ENCODE measurements at regions not wholly inside any gene's neighbourhood (a gene's known extent, or its start where the extent isn't known, plus 50 kb on each side); places are given as distances from the start of the nearest gene placed in this dataset.

GRCh38 chr1:185608177-185608576, 126.0 kb upstream of the HMCN1 start:
- H3K27ac ChIP-seq: no peak overlapping the region
- H3K27me3 ChIP-seq: no peaks in the 10 kb centered on the region
- no peak overlapping the region for H3K4me3 ChIP-seq
- TF ChIP-seq CTCF (IDR thresholded peaks at IDR 0.05): no peak
- no peak for TF ChIP-seq POLR2A (IDR thresholded peaks at IDR 0.05)
- TF ChIP-seq EP300 (IDR thresholded peaks at IDR 0.05): no peak
- no peaks in the 10 kb centered on the region for H3K9me3 ChIP-seq
- intact Hi-C loops (cut with DNase I): no loop called here
- no peaks in the 10 kb centered on the region for H3K4me1 ChIP-seq (ENCODE audit: insufficient read depth)
- WGBS, 3 donors: 86 to 90% (median 89%) methylated on average over 5 of the region's 5 CpGs
- DNase-seq: no peak
- H3K36me3 ChIP-seq: no peaks in the 10 kb centered on the region

- Histone ChIP-seq H3K27ac (no peak overlapping the region), H3K9me3 (no peaks in the 10 kb centered on the region), H3K4me1 (ENCODE audit: insufficient read depth) (no peaks in the 10 kb centered on the region), H3K4me3 (no peak overlapping the region), H3K36me3 (no peaks in the 10 kb centered on the region), H3K27me3 (no peaks in the 10 kb centered on the region)
- no peak for TF ChIP-seq POLR2A (IDR thresholded peaks at IDR 0.05)
- TF ChIP-seq CTCF (IDR thresholded peaks at IDR 0.05): no peak
- no peak for TF ChIP-seq EP300 (IDR thresholded peaks at IDR 0.05)
- intact Hi-C loops (cut with DNase I): no loop called here
- DNase-seq: no peak
- WGBS, 3 donors: 96 to 99% (median 96%) methylated on average over 4 of the region's 4 CpGs
These were observed 131.0 kb upstream of the HMCN1 start for GRCh38 chr1:185603158-185603557.

GRCh38 chr1:185601189-185601588, 133.0 kb upstream of the HMCN1 start:
- no peaks in the 10 kb centered on the region for H3K4me1 ChIP-seq (ENCODE audit: insufficient read depth)
- no peak overlapping the region for H3K27ac ChIP-seq
- no peak overlapping the region for H3K4me3 ChIP-seq
- WGBS, 3 donors: 100% methylated on average over 1 of the region's 1 CpG
- intact Hi-C loops (cut with DNase I): no loop called here
- DNase-seq: no peak
- no peak for TF ChIP-seq POLR2A (IDR thresholded peaks at IDR 0.05)
- TF ChIP-seq CTCF (IDR thresholded peaks at IDR 0.05): no peak
- no peak for TF ChIP-seq EP300 (IDR thresholded peaks at IDR 0.05)
- H3K27me3 ChIP-seq: no peaks in the 10 kb centered on the region
- H3K9me3 ChIP-seq: no peaks in the 10 kb centered on the region
- H3K36me3 ChIP-seq: no peaks in the 10 kb centered on the region

GRCh38 chr1:185600641-185601040, 133.6 kb upstream of the HMCN1 start:
- DNase-seq: no peak
- H3K27me3 ChIP-seq: no peaks in the 10 kb centered on the region
- no peaks in the 10 kb centered on the region for H3K4me1 ChIP-seq (ENCODE audit: insufficient read depth)
- no peaks in the 10 kb centered on the region for H3K9me3 ChIP-seq
- H3K27ac ChIP-seq: no peak overlapping the region
- H3K4me3 ChIP-seq: no peak overlapping the region
- H3K36me3 ChIP-seq: no peaks in the 10 kb centered on the region
- TF ChIP-seq POLR2A (IDR thresholded peaks at IDR 0.05): no peak
- no peak for TF ChIP-seq EP300 (IDR thresholded peaks at IDR 0.05)
- no peak for TF ChIP-seq CTCF (IDR thresholded peaks at IDR 0.05)
- intact Hi-C loops (cut with DNase I): no loop called here
- WGBS, 3 donors: 73 to 78% (median 75%) methylated on average over 2 of the region's 2 CpGs

GRCh38 chr1:185598332-185598731, 135.9 kb upstream of the HMCN1 start:
- H3K4me3 ChIP-seq: no peak overlapping the region
- TF ChIP-seq EP300 (IDR thresholded peaks at IDR 0.05) (no peak), CTCF (IDR thresholded peaks at IDR 0.05) (no peak)
- no peaks in the 10 kb centered on the region for H3K9me3 ChIP-seq
- H3K36me3 ChIP-seq: no peaks in the 10 kb centered on the region
- no peaks in the 10 kb centered on the region for H3K27me3 ChIP-seq
- intact Hi-C loops (cut with DNase I): no loop called here
- WGBS, 3 donors: 55 to 78% (median 61%) methylated on average over 1 of the region's 1 CpG
- peaks cover 3% of the 10 kb centered on the region for H3K4me1 ChIP-seq (ENCODE audit: insufficient read depth)
- no peak overlapping the region for H3K27ac ChIP-seq
- DNase-seq: no peak
